ENCODE measurements at regions not wholly inside any gene's neighbourhood (a gene's known extent, or its start where the extent isn't known, plus 50 kb on each side); places are given as distances from the start of the nearest gene placed in this dataset.

- no peak for TF ChIP-seq CTCF (IDR thresholded peaks at IDR 0.05; ENCODE audit: borderline replicate concordance, insufficient read depth, low read depth, low read length)
Measured at GRCh38 chr10:90421874-90422273, 436.0 kb downstream of the HTR7 start.

GRCh38 chr10:90424730-90425129, 433.1 kb downstream of the HTR7 start:
- no peak overlapping the region for H3K4me3 ChIP-seq (ENCODE audit: low read depth, low read length)
- TF ChIP-seq CTCF (IDR thresholded peaks at IDR 0.05; ENCODE audit: borderline replicate concordance, insufficient read depth, low read depth, low read length): no peak

More at GRCh38 chr10:90421874-90422273, 436.0 kb downstream of the HTR7 start:
- H3K4me3 ChIP-seq (ENCODE audit: low read depth, low read length): no peak overlapping the region

- TF ChIP-seq CTCF (IDR thresholded peaks at IDR 0.05; ENCODE audit: borderline replicate concordance, insufficient read depth, low read depth, low read length): no peak
- no peak overlapping the region for H3K4me3 ChIP-seq (ENCODE audit: low read depth, low read length)
Measured at GRCh38 chr10:90430186-90430585, 427.7 kb downstream of the HTR7 start.

- TF ChIP-seq CTCF (IDR thresholded peaks at IDR 0.05; ENCODE audit: borderline replicate concordance, insufficient read depth, low read depth, low read length): no peak
Measured at GRCh38 chr10:90432866-90433265, 425.0 kb downstream of the HTR7 start.

GRCh38 chr10:90435296-90435695, 422.5 kb downstream of the HTR7 start:
- H3K4me3 ChIP-seq (ENCODE audit: low read depth, low read length): no peak overlapping the region
- TF ChIP-seq CTCF (IDR thresholded peaks at IDR 0.05; ENCODE audit: borderline replicate concordance, insufficient read depth, low read depth, low read length): no peak

More at GRCh38 chr10:90432866-90433265, 425.0 kb downstream of the HTR7 start:
- no peak overlapping the region for H3K4me3 ChIP-seq (ENCODE audit: low read depth, low read length)

- no peak for TF ChIP-seq CTCF (IDR thresholded peaks at IDR 0.05; ENCODE audit: borderline replicate concordance, insufficient read depth, low read depth, low read length)
- no peak overlapping the region for H3K4me3 ChIP-seq (ENCODE audit: low read depth, low read length)
Measured at GRCh38 chr10:90437452-90437851, 420.4 kb downstream of the HTR7 start.

- TF ChIP-seq CTCF (IDR thresholded peaks at IDR 0.05; ENCODE audit: borderline replicate concordance, insufficient read depth, low read depth, low read length): no peak
- H3K4me3 ChIP-seq (ENCODE audit: low read depth, low read length): no peak overlapping the region
Measured at GRCh38 chr10:90440870-90441269, 417.0 kb downstream of the HTR7 start.
